A673 (cell line): ENCODE measurements at regions not wholly inside any gene's neighbourhood (a gene's known extent, or its start where the extent isn't known, plus 50 kb on each side); places are given as distances from the start of the nearest gene placed in this dataset.

Experiments used
- BruUV-seq: library from RNA; stranded (reverse); fragments of 400-500 nt; replicated peaks from 2 replicates; lab custom pipeline; 2021; lab: Mats Ljungman, UMichigan
- CTCF ChIA-PET: fragments of 300-600 bp; sonication (Branson Sonifier 250); formaldehyde crosslinking; loops from one replicate; lab custom pipeline; 2022; ENCODE audit warnings: antibody characterized with exemption; lab: Charles Lee
- POLR2A ChIA-PET: fragments of 300-600 bp; sonication (Branson Sonifier 250); formaldehyde crosslinking; loops from one replicate; lab custom pipeline; 2022; ENCODE audit warnings: antibody characterized with exemption; ENCODE audit not compliant: low non-redundant PET; lab: Charles Lee
- DNase-seq: peaks from one replicate; pipeline ENCODE4 v3.0.0-alpha.2; 2015; ENCODE audit warnings: low spot score
- H3K27ac ChIP-seq: fragments of 200-600 bp; sonication (generic); 2 replicates; pipeline ENCODE4 v1.5.1; 2016; ENCODE audit warnings: mixed run types, low read depth, mild to moderate bottlenecking, mixed read lengths, antibody characterized with exemption, low read length; ENCODE audit not compliant: poor library complexity, severe bottlenecking
- H3K27me3 ChIP-seq: fragments of 200-600 bp; sonication (generic); replicated peaks from 2 replicates; pipeline ENCODE4 v1.6.1; 2017; ENCODE audit warnings: mixed run types, low read depth, mild to moderate bottlenecking, mixed read lengths, antibody characterized with exemption, low read length; ENCODE audit not compliant: insufficient read depth, poor library complexity
- H3K36me3 ChIP-seq: fragments of 200-600 bp; sonication (generic); 2 replicates; pipeline ENCODE4 v1.6.1; 2016; ENCODE audit warnings: mixed run types, mild to moderate bottlenecking, mixed read lengths, antibody characterized with exemption, low read length; ENCODE audit not compliant: insufficient read depth, poor library complexity, severe bottlenecking
- H3K4me1 ChIP-seq: fragments of 200-600 bp; sonication (generic); 2 replicates; pipeline ENCODE4 v1.6.1; 2017; ENCODE audit warnings: mixed run types, mild to moderate bottlenecking, mixed read lengths, antibody characterized with exemption, low read length; ENCODE audit not compliant: insufficient read depth, poor library complexity, severe bottlenecking
- H3K4me3 ChIP-seq: fragments of 200-600 bp; sonication (generic); 2 replicates; pipeline ENCODE4 v1.5.1; 2016; ENCODE audit warnings: low read depth, mixed run types, mild to moderate bottlenecking, mixed read lengths, low read length; ENCODE audit not compliant: poor library complexity, severe bottlenecking
- H3K9me3 ChIP-seq: fragments of 200-600 bp; sonication (generic); 2 replicates; pipeline ENCODE4 v1.6.1; 2016; ENCODE audit warnings: mixed run types, low read depth, mild to moderate bottlenecking, mixed read lengths, antibody characterized with exemption, low read length; ENCODE audit not compliant: poor library complexity, severe bottlenecking
- CTCF ChIP-seq: fragments of 300-800, 200-600 bp; sonication (generic); conservative IDR thresholded peaks from 2 replicates; pipeline ENCODE4 v1.5.1; 2017; ENCODE audit warnings: low read depth, mild to moderate bottlenecking, antibody characterized with exemption, low read length, moderate library complexity, mixed read lengths
- EZH2 ChIP-seq: fragments of 200-600 bp; sonication (generic); IDR thresholded peaks from 2 replicates; pipeline ENCODE4 v1.6.1; 2017; ENCODE audit warnings: borderline replicate concordance, low read depth, mild to moderate bottlenecking, mixed read lengths, antibody characterized with exemption, low read length; ENCODE audit not compliant: poor library complexity, severe bottlenecking
- intact Hi-C: fragments of 100-400 bp; cut with micrococcal nuclease; formaldehyde crosslinking; loops from one replicate; pipeline ENCODE4 v1.10.0; 2022; ENCODE audit not compliant: unreplicated experiment

- CTCF ChIA-PET, result interaction anchor here (0.6 kb wide), 1 partner anchor 8 kb away, joined by 7 read pairs; no protein-coding TSS in a partner anchor
Observed at GRCh38 chr13:93023929-93024328, 202.7 kb upstream of the GPC6 start.

GRCh38 chr13:93025984-93026383 is 200.6 kb upstream of the GPC6 start:
- H3K4me1 ChIP-seq, result no peaks in the 10 kb centered on the region
- TF ChIP-seq CTCF (no peak), EZH2 (no peak)
- BruUV-seq, result no TSS peak
- no peaks in the 10 kb centered on the region for H3K9me3 ChIP-seq
- ChIA-PET POLR2A (no interaction called here), CTCF (no interaction called here)
- H3K27ac ChIP-seq, result no peak overlapping the region
- intact Hi-C loops, result no loop called here
- H3K27me3 ChIP-seq, result no peaks in the 10 kb centered on the region
- H3K4me3 ChIP-seq, result no peak overlapping the region
- DNase-seq, result no peak
- H3K36me3 ChIP-seq, result no peaks in the 10 kb centered on the region

More at GRCh38 chr13:93023929-93024328, 202.7 kb upstream of the GPC6 start:
- Histone ChIP-seq H3K27ac (no peak overlapping the region), H3K36me3 (no peaks in the 10 kb centered on the region), H3K27me3 (no peaks in the 10 kb centered on the region), H3K9me3 (no peaks in the 10 kb centered on the region), H3K4me3 (no peak overlapping the region), H3K4me1 (no peaks in the 10 kb centered on the region)
- no TSS peak for BruUV-seq
- POLR2A ChIA-PET, result interaction anchor here (0.6 kb wide), 1 partner anchor 37 kb away, joined by 3 read pairs; no protein-coding TSS in a partner anchor
- intact Hi-C loops, result no loop called here
- TF ChIP-seq CTCF (no peak), EZH2 (no peak)
- no peak for DNase-seq

- intact Hi-C loops, result no loop called here
- Histone ChIP-seq H3K9me3 (no peaks in the 10 kb centered on the region), H3K4me3 (no peak overlapping the region), H3K36me3 (no peaks in the 10 kb centered on the region), H3K4me1 (no peaks in the 10 kb centered on the region), H3K27me3 (no peaks in the 10 kb centered on the region), H3K27ac (no peak overlapping the region)
- TF ChIP-seq CTCF (no peak), EZH2 (no peak)
- no peak for DNase-seq
- ChIA-PET POLR2A (no interaction called here), CTCF (no interaction called here)
- BruUV-seq, result no TSS peak
Observed at GRCh38 chr13:93029536-93029935, 197.1 kb upstream of the GPC6 start.
